GM21786 (cell line): ENCODE measurements at regions not wholly inside any gene's neighbourhood (a gene's known extent, or its start where the extent isn't known, plus 50 kb on each side); places are given as distances from the start of the nearest gene placed in this dataset.

Experiments
- ATAC-seq: cut with Tn5 transposase; IDR thresholded peaks from one replicate; pipeline ENCODE4 v1.9.1; 2021; ENCODE audit not compliant: unreplicated experiment

- ATAC-seq: no peak
These were observed 362.8 kb downstream of the ISL1 start for GRCh38 chr5:51746023-51746422.

GRCh38 chr5:51748647-51749046 is 365.4 kb downstream of the ISL1 start:
- no peak for ATAC-seq
